ENCODE measurements at regions not wholly inside any gene's neighbourhood (a gene's known extent, or its start where the extent isn't known, plus 50 kb on each side); places are given as distances from the start of the nearest gene placed in this dataset.
"Not testable (repeated sequence)": the region's sequence is repeated elsewhere in the genome, so short reads cannot be mapped to it uniquely, and the experiment has no call there.

DNA sequence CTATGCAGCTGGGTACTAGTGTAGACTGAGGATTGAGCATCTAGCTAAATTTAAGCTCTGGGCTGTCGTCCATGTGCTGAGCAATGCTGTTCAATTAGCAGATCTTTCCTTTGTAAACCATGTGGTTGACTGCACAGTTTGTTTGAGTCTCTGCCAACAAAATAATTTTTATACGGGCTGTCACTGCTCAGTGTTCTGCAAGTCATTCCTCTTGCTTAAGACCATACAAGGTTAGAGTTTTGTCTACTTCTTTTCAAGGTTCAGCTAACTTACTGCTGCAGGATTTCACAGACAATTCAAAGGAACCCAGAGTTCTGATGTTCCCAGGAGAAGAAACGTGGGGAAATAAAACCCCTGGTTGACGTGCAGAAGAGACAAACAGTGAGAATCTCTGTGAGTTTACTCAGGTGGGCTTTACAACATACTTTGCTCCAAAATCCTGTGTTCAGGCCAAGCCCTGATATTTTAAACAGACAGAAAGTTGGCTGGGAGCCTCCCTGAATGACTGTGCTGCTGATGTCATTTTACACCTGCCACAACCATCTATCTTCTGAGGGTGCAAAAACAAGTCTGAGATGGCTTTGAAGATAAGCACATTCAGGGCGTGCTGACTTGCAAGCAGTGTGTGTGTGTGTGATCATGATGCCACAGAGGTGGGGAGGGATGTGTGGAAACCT lies 177.1 kb upstream of the SVIL start:
- H3K79me2 ChIP-seq (ENCODE audit: control insufficient read depth, insufficient read depth, low read length) = no peaks in the 10 kb centered on the region
- no peaks in the 10 kb centered on the region for H3K4me1 ChIP-seq (ENCODE audit: control insufficient read depth in 2 of 2, insufficient read depth in 2 of 2, low read length in 2 of 2)
- POLR2A ChIA-PET = no interaction called here
- TF ChIP-seq, protein P1, sequence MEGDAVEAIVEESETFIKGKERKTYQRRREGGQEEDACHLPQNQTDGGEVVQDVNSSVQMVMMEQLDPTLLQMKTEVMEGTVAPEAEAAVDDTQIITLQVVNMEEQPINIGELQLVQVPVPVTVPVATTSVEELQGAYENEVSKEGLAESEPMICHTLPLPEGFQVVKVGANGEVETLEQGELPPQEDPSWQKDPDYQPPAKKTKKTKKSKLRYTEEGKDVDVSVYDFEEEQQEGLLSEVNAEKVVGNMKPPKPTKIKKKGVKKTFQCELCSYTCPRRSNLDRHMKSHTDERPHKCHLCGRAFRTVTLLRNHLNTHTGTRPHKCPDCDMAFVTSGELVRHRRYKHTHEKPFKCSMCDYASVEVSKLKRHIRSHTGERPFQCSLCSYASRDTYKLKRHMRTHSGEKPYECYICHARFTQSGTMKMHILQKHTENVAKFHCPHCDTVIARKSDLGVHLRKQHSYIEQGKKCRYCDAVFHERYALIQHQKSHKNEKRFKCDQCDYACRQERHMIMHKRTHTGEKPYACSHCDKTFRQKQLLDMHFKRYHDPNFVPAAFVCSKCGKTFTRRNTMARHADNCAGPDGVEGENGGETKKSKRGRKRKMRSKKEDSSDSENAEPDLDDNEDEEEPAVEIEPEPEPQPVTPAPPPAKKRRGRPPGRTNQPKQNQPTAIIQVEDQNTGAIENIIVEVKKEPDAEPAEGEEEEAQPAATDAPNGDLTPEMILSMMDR (IDR thresholded peaks at IDR 0.05) = no peak
- TF ChIP-seq EZH2 (IDR thresholded peaks at IDR 0.05; ENCODE audit: borderline replicate concordance, insufficient read depth, low read depth, low read length, poor library complexity, severe bottlenecking) = no peak
- intact Hi-C loops (cut with micrococcal nuclease) = no loop called here
- Mint-ChIP-seq H3K27me3 (peaks cover 8% of the 10 kb centered on the region), H3K4me1 (no peaks in the 10 kb centered on the region), H3K4me3 (no peak overlapping the region), H3K9me3 (ENCODE audit: insufficient read depth) (no peaks in the 10 kb centered on the region), H3K27ac (no peak overlapping the region)
- H3K4me2 ChIP-seq (replicated peaks; ENCODE audit: low read depth, low read length, poor library complexity, severe bottlenecking) = no peak overlapping the region
- CTCF ChIA-PET = no interaction called here
- H3K36me3 ChIP-seq (replicated peaks in 1 of 2; ENCODE audit: control extremely low read depth in 1 of 2, control insufficient read depth in 1 of 2, extremely low read depth in 1 of 2, insufficient read depth in 2 of 2, low read length in 1 of 2) = no peaks in the 10 kb centered on the region
- H3K9me3 ChIP-seq (ENCODE audit: control extremely low read depth in 1 of 3, control insufficient read depth in 2 of 3, insufficient read depth in 1 of 3, low read length in 2 of 3) = peaks cover 0 to 3% (median 0%) of the 10 kb centered on the region in 3 donors
- no peak overlapping the region for H3K4me3 ChIP-seq (ENCODE audit: control extremely low read depth in 1 of 5, extremely low read depth in 1 of 5, insufficient read depth in 1 of 5, low read depth in 2 of 5, low read length in 4 of 5)
- no peak overlapping the region for H3K27ac ChIP-seq (ENCODE audit: low read length in 2 of 2)
- H4K20me1 ChIP-seq (ENCODE audit: control insufficient read depth, insufficient read depth, low read length, poor library complexity, severe bottlenecking) = no peaks in the 10 kb centered on the region
- ATAC-seq (ENCODE audit: low read depth) (no peak), DNase-seq (no peak)
- H3K9ac ChIP-seq (ENCODE audit: low read length) = no peak overlapping the region
- no peaks in the 10 kb centered on the region for H3K27me3 ChIP-seq (replicated peaks in 1 of 4; ENCODE audit: control extremely low read depth in 1 of 4, control insufficient read depth in 3 of 4, insufficient read depth in 4 of 4, low read length in 3 of 4)
- no peak overlapping the region for H2AFZ ChIP-seq (ENCODE audit: insufficient read depth, low read depth, low read length, poor library complexity, severe bottlenecking)
- WGBS (ENCODE audit: insufficient coverage) = 6% methylated on average over 5 of the region's 5 CpGs

DNA sequence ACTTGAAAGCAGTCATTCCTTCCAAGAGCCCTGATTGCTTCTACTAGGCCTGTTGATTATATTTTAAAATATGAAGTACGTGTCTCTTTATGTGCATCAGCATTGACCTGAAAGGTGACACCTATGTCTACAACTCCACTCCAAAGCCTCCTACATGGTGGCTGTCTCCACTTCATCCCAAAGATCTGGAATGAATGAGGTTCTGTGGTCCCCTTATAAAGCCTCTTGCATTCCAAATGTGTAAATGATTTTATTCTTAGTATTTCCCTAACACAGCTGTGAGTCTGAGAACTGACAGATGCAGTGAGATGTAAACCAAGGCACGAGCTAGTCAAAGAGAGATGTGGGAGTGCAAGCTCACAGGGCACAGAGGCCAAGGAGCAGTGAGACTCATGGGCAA lies 176.0 kb upstream of the SVIL start:
- Histone ChIP-seq H3K4me1 (ENCODE audit: control insufficient read depth in 2 of 2, insufficient read depth in 2 of 2, low read length in 2 of 2) (no peaks in the 10 kb centered on the region), H3K9me3 (ENCODE audit: control extremely low read depth in 1 of 3, control insufficient read depth in 2 of 3, insufficient read depth in 1 of 3, low read length in 2 of 3) (peaks cover 0 to 3% (median 0%) of the 10 kb centered on the region in 3 donors), H3K4me3 (ENCODE audit: control extremely low read depth in 1 of 5, extremely low read depth in 1 of 5, insufficient read depth in 1 of 5, low read depth in 2 of 5, low read length in 4 of 5) (no peak overlapping the region), H3K79me2 (ENCODE audit: control insufficient read depth, insufficient read depth, low read length) (no peaks in the 10 kb centered on the region), H4K20me1 (ENCODE audit: control insufficient read depth, insufficient read depth, low read length, poor library complexity, severe bottlenecking) (no peaks in the 10 kb centered on the region), H3K27ac (ENCODE audit: low read length in 2 of 2) (no peak overlapping the region), H3K9ac (ENCODE audit: low read length) (no peak overlapping the region), H3K36me3 (replicated peaks in 1 of 2; ENCODE audit: control extremely low read depth in 1 of 2, control insufficient read depth in 1 of 2, extremely low read depth in 1 of 2, insufficient read depth in 2 of 2, low read length in 1 of 2) (no peaks in the 10 kb centered on the region), H2AFZ (ENCODE audit: insufficient read depth, low read depth, low read length, poor library complexity, severe bottlenecking) (no peak overlapping the region), H3K4me2 (replicated peaks; ENCODE audit: low read depth, low read length, poor library complexity, severe bottlenecking) (no peak overlapping the region), H3K27me3 (replicated peaks in 1 of 4; ENCODE audit: control extremely low read depth in 1 of 4, control insufficient read depth in 3 of 4, insufficient read depth in 4 of 4, low read length in 3 of 4) (no peaks in the 10 kb centered on the region)
- TF ChIP-seq, protein P1 (IDR thresholded peaks at IDR 0.05) = no peak
- no peak for TF ChIP-seq EZH2 (IDR thresholded peaks at IDR 0.05; ENCODE audit: borderline replicate concordance, insufficient read depth, low read depth, low read length, poor library complexity, severe bottlenecking)
- H3K9me3 Mint-ChIP-seq (ENCODE audit: insufficient read depth) = no peaks in the 10 kb centered on the region
- intact Hi-C loops (cut with micrococcal nuclease) = no loop called here
- CTCF ChIA-PET = no interaction called here
- peaks cover 8% of the 10 kb centered on the region for H3K27me3 Mint-ChIP-seq
- ATAC-seq (ENCODE audit: low read depth) = no peak
- WGBS (ENCODE audit: insufficient coverage) = 100% methylated on average over 1 of the region's 2 CpGs
- H3K27ac Mint-ChIP-seq = no peak overlapping the region
- H3K4me3 Mint-ChIP-seq = no peak overlapping the region
- POLR2A ChIA-PET = no interaction called here
- no peaks in the 10 kb centered on the region for H3K4me1 Mint-ChIP-seq
- no peak for DNase-seq

DNA sequence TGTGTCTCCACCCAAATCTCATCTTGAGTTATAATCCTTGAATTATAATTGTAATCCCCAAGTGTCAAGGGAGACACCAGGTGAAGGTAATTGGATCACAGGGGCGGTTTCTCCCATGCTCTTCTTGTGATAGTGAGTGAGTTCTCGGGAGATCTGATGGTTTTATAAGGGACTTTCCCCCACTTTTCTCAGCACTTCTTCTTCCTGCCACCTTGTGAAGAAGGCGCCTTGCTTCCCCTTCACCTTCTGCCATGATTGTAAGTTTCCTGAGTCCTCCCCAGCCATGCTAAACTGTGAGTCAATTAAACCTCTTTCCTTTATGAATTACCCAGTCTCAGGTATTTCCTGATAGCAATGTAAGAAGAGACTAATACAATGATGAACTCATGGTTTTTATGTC lies 175.5 kb upstream of the SVIL start:
- H3K4me1 ChIP-seq (ENCODE audit: control insufficient read depth in 2 of 2, insufficient read depth in 2 of 2, low read length in 2 of 2); H3K79me2 ChIP-seq (ENCODE audit: control insufficient read depth, insufficient read depth, low read length); H3K4me1 Mint-ChIP-seq; H3K4me3 ChIP-seq (ENCODE audit: control extremely low read depth in 1 of 5, extremely low read depth in 1 of 5, insufficient read depth in 1 of 5, low read depth in 2 of 5, low read length in 4 of 5); H3K9me3 ChIP-seq (ENCODE audit: control extremely low read depth in 1 of 3, control insufficient read depth in 2 of 3, insufficient read depth in 1 of 3, low read length in 2 of 3); POLR2A ChIA-PET; H3K27me3 Mint-ChIP-seq; H3K27ac Mint-ChIP-seq; H3K27ac ChIP-seq (ENCODE audit: low read length in 2 of 2); H3K27me3 ChIP-seq (replicated peaks in 1 of 4; ENCODE audit: control extremely low read depth in 1 of 4, control insufficient read depth in 3 of 4, insufficient read depth in 4 of 4, low read length in 3 of 4); intact Hi-C loops (cut with micrococcal nuclease); DNase-seq; ATAC-seq (ENCODE audit: low read depth); H3K4me2 ChIP-seq (replicated peaks; ENCODE audit: low read depth, low read length, poor library complexity, severe bottlenecking); H3K9me3 Mint-ChIP-seq (ENCODE audit: insufficient read depth); H3K36me3 ChIP-seq (replicated peaks in 1 of 2; ENCODE audit: control extremely low read depth in 1 of 2, control insufficient read depth in 1 of 2, extremely low read depth in 1 of 2, insufficient read depth in 2 of 2, low read length in 1 of 2); H3K4me3 Mint-ChIP-seq; H2AFZ ChIP-seq (ENCODE audit: insufficient read depth, low read depth, low read length, poor library complexity, severe bottlenecking); CTCF ChIA-PET; H3K9ac ChIP-seq (ENCODE audit: low read length); H4K20me1 ChIP-seq (ENCODE audit: control insufficient read depth, insufficient read depth, low read length, poor library complexity, severe bottlenecking): not testable (repeated sequence)
- WGBS (ENCODE audit: insufficient coverage) = 60% methylated on average over 1 of the region's 3 CpGs

Measured in B cell (primary cell).